Fibroblast of lung (primary cell): ENCODE measurements at regions not wholly inside any gene's neighbourhood (a gene's known extent, or its start where the extent isn't known, plus 50 kb on each side); places are given as distances from the start of the nearest gene placed in this dataset.

Source experiments
- CTCF ChIP-seq, 2 donors: IDR thresholded peaks in 1 of 2; conservative IDR thresholded peaks in 1 of 2; 1 replicate in 1 of 2; 2 replicates in 1 of 2; pipeline ENCODE4 v1.5.1; 2011 to 2012; ENCODE audit warnings: low read length in 2 of 2, control low read depth in 1 of 2, inconsistent platforms in 1 of 2, low read depth in 1 of 2, mild to moderate bottlenecking in 1 of 2
- EZH2 ChIP-seq: IDR thresholded peaks from 2 replicates; pipeline ENCODE4 v1.5.1; 2012; ENCODE audit warnings: low read length, control low read depth, mild to moderate bottlenecking; ENCODE audit errors: missing control alignments

GRCh38 chr11:129573161-129573560 is 197.5 kb downstream of the BARX2 start:
- no peak for TF ChIP-seq CTCF (conservative IDR thresholded peaks at IDR 0.05 in 1 of 2, IDR thresholded peaks at IDR 0.05 in 1 of 2; ENCODE audit: low read depth in 1 of 2, low read length in 2 of 2)
- no peak for TF ChIP-seq EZH2
